HG03097 (cell line): ENCODE measurements at regions not wholly inside any gene's neighbourhood (a gene's known extent, or its start where the extent isn't known, plus 50 kb on each side); places are given as distances from the start of the nearest gene placed in this dataset.

Experiments used
- ATAC-seq: cut with Tn5 transposase; IDR thresholded peaks from one replicate; pipeline ENCODE4 v1.9.1; 2021; ENCODE audit not compliant: unreplicated experiment, low FRiP score

DNA sequence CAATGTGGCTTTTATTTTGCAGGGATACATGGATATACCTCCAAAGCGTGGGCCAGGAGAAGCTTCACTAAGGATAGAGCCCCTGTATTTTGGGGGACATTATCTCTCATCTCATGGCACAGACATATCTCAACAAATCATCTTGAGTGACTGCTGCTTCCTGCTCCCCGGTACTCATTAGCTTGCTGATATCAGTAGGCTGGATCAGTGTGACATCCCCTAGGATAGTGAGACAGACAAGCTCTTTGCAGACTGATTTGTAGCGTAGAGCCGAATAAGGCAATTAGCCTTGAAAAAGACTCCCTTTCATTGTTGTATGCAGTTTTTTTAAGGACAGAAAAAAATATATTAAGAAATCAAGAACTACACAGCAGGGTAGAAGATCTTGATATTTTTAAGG lies 237.7 kb upstream of the CDH9 start:
- no peak for ATAC-seq

DNA sequence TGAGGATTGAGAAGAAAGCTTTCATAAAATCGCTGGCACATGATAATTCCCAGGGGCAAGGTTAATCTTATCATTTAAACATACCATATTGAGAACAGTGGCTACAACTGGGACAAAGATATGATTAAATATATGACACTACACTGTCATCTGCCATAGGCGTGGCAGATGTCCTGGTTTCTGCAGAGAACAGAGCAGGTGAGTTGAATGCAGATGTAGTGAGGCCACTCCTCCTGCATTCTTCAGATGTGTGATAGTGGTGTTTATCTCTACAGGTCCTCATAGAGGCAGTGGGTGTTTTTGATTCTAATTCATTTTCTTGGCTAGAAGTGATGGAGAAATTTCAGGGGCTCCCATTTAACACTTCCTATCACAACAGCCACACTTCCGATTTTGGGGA lies 237.0 kb upstream of the CDH9 start:
- no peak for ATAC-seq

GRCh38 chr5:27269766-27270165 lies 231.4 kb upstream of the CDH9 start:
- no peak for ATAC-seq

GRCh38 chr5:27267209-27267824 lies 228.9 kb upstream of the CDH9 start:
- ATAC-seq: no peak

GRCh38 chr5:27266184-27266583 lies 227.8 kb upstream of the CDH9 start:
- no peak for ATAC-seq

GRCh38 chr5:27257696-27258095 lies 219.3 kb upstream of the CDH9 start:
- no peak for ATAC-seq

GRCh38 chr5:27252911-27253310 lies 214.5 kb upstream of the CDH9 start:
- ATAC-seq: no peak

- ATAC-seq: no peak
These were observed 203.9 kb upstream of the CDH9 start for GRCh38 chr5:27242258-27242626.

DNA sequence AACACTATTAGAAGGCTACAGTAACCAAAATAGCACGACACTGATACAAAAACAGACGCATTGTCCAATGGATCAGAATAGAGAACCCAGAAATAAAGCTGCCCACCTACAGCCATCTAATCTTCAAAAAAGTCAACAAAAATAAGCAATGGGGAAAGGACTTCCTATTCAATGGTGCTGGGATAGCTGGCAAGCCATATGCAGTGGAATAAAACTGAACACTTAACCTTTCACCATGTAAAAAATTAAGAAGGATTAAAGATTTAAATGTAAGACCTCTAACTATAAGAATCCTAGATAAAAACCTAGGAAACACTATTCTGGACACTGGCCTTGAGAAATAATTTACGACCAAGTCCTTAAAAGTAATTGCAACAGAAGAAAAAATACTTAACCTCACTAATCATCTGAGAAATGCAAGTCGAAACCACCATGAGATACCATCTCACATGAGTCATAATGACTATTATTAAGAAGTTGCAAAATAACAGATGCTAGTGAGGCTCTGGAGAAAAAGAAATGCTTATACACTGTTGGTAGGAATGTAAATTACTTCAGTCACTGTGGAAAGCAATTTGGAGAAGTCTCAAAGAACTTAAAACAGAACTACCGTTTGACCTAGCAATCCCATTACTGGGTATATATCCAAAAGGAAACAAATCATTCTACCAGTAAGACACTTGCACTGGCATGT lies 203.3 kb upstream of the CDH9 start:
- ATAC-seq: no peak

DNA sequence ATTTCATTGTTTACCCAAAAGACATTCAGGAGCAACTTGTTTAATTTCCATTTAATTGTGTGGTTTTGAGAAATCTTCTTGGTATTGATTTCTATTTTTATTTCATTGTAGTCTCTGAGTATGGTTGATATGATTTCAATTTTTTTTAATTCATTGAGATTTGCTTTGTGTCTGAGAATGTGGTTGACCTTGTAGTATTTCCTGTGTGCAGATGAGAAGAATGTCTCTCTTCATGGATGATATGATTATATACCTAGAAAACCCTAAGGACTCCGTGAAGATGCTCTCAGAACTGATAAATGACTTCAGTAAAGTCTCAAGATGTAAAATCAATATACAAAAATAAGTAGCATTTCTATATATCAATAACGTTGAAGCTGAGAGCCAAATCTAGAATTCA lies 202.4 kb upstream of the CDH9 start:
- no peak for ATAC-seq

- ATAC-seq: no peak
These were observed 196.5 kb upstream of the CDH9 start for GRCh38 chr5:27234916-27235315.

DNA sequence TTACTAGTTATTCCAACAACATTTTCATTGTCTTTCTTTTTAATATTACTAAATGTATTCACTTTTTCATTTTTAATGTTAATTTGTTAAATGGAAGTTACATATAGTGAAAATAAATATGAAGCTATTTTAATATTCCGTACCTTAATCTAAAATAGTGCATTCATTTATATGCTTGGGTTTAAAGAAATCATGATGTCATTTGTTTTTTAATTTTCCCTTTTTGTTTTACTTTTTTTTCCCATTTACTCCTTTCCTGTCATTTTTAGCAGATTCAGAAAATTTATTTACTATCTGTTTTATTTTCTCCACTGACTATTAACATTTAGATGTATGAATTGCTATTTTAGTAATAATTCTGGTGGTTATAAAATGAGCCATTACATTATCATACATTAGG lies 183.0 kb upstream of the CDH9 start:
- no peak for ATAC-seq

DNA sequence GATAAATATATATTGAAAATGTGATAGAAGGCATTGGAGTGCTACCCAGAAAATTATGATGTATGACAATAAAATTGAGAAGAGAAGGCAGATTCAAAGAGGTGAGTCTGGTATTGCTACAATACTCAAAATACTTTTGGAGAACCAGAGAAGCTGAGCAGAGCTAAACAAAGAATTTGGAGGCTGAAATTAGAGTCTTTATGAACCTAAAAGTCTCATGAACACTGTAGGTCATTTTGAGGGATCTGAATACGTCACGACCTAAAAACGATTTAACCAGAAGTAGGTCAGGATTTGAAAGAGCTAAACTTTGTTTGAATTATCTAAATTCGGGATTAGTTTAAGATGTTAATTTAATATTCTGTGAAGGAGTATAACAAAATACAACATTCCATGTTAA lies 182.4 kb upstream of the CDH9 start:
- no peak for ATAC-seq

DNA sequence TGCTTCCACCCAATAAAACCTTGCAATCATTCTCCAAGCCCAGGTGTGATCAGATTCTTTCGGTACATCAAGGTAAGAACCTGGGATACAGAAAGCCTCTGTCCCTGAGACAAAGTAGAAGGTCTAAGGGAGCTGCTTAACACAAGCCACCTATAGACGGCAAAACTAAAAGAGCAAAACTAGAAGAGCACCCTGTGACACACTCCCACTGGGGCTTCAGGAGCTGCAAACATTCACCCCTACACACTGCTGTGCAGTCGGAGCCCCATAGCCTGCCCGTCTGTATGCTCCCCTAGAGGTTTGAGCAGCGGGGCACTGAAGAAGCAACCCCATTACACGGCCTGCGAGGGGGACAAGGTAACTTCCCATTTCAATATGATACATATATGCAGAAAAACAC lies 179.6 kb upstream of the CDH9 start:
- ATAC-seq: no peak

- ATAC-seq: no peak
These were observed 179.0 kb upstream of the CDH9 start for GRCh38 chr5:27217155-27217956.

DNA sequence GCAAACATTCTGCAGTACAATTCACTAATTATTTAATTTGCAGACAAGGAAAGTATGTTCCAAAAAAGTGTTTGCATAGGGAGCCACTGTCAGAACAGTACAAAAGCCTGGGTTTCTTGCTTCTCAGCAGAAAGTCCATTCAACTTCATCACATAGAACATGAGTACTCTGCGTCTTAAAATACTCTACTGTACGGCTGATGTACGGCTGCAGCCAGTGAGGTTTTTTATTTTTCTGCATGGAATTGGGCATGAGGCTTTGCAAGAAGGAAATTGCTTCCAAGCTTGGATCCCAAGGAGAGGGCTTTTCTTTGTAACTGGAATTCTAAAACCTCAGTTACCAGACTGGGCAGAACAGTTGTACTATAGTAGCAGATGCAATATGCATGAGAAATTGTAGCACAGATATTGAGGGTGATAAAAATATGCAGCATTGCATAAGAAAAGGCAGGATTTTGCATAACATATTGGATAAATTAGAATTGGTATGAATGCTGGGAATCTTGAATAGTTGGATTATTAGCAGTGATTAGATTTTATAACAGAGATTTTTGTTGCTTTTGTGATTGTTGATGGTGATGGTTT lies 178.1 kb upstream of the CDH9 start:
- ATAC-seq: no peak

DNA sequence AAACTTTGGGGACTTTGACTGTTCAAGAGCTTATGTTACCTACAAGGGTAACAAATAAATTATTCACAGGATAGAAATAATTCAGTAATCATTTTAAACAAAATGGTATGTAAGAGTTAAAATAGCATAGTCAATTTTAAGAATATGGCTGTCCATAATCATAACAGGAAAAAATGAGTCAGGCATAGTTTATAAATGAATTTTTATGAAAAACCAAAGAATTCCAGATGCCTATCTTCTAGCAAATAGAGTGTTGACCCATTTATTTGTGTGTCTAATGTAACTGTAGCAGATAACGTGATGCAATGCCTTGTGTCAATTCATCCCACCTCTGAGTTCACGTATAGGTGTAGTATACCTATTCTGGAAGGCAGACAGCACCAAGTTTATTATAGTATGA lies 169.7 kb upstream of the CDH9 start:
- no peak for ATAC-seq

GRCh38 chr5:27191786-27192510 lies 153.6 kb upstream of the CDH9 start:
- ATAC-seq: no peak

DNA sequence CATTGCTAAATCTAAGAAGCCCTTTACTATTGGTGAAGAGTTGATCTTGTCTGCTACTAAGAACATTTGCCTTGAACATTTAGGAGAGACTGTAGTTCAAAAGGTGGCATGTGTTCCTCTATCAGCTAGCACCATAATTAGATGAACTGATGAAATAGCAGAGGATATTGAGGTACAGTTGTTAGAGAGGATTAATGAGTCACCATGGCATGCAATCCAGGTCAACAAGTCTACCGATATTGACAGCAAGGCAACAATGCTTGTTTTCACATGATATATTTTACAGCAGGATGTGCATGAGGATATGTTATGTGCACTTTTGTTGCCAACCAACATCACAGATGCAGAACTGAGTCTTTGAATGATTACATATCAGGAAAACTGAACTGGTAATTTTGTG lies 134.3 kb upstream of the CDH9 start:
- ATAC-seq: no peak

DNA sequence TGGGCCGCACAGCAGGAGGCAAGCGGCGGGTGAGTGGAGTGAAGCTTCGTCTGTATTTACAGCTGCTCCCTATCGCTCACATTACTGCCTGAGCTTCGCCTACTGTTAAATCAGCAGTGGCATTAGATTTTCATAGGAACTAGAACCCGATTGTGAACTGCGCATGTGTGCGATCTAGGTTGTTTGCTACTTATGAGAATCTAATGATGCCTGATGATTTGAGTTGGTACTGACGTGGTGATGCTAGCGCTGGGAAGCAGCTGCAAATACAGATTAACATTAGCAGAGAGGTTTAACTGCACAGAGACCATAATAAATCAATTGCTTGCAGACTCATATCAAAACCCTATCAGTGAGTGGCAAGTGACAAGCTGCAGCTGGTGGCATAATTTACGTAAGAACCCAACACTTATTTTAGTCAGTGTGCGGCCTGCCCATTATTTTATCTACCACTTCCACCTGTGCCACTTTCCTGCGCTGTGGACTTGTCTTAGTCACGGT lies 133.4 kb upstream of the CDH9 start:
- no peak for ATAC-seq

GRCh38 chr5:27158775-27159174 lies 120.4 kb upstream of the CDH9 start:
- ATAC-seq: no peak
